Prostate gland (tissue), 2 donors: ENCODE measurements at regions not wholly inside any gene's neighbourhood (a gene's known extent, or its start where the extent isn't known, plus 50 kb on each side); places are given as distances from the start of the nearest gene placed in this dataset.
"Not testable (repeated sequence)": the region's sequence is repeated elsewhere in the genome, so short reads cannot be mapped to it uniquely, and the experiment has no call there.

Experiments used
- DNase-seq: peaks from one replicate; pipeline ENCODE4 v3.0.0-alpha.2; 2019; ENCODE audit warnings: low spot score
- H3K27ac ChIP-seq, 2 donors: fragments of 200-600 bp; sonication (generic); 2 replicates each; pipeline ENCODE4 v1.5.1; 2017 to 2019
- H3K27me3 ChIP-seq: fragments of 200-600 bp; sonication (generic); replicated peaks from 2 replicates; pipeline ENCODE4 v1.5.1; 2019; ENCODE audit not compliant: insufficient read depth
- H3K36me3 ChIP-seq, 2 donors: fragments of 200-600 bp; sonication (generic); 1 replicate in 1 of 2; 2 replicates in 1 of 2; pipeline versions ENCODE4 v1.5.1 to v1.8.1; 2017 to 2019
- H3K4me1 ChIP-seq: fragments of 200-600 bp; sonication (generic); replicated peaks from 2 replicates; pipeline ENCODE4 v1.5.1; 2019
- H3K4me3 ChIP-seq, 2 donors: fragments of 200-600 bp; sonication (generic); 2 replicates each; pipeline ENCODE4 v1.5.1; 2017 to 2019
- H3K9me3 ChIP-seq: fragments of 200-600 bp; sonication (generic); 2 replicates; pipeline ENCODE4 v1.5.1; 2017
- POLR2A ChIP-seq: fragments of 450-650 bp; IDR thresholded peaks from one replicate; pipeline ENCODE4 v1.6.1; 2016; ENCODE audit warnings: antibody characterized with exemption, mild to moderate bottlenecking
- POLR2AphosphoS5 ChIP-seq: sonication (generic); formaldehyde crosslinking; IDR thresholded peaks from one replicate; pipeline ENCODE4 v1.6.1; 2017; ENCODE audit warnings: antibody characterized with exemption
- WGBS: methylation state at CpG from one replicate; pipeline ENCODE4 v1.1.5; 2018; 5-methylcytosine and 5-hydroxymethylcytosine counted together
- intact Hi-C: fragments of 100-400 bp; cut with DNase I; formaldehyde crosslinking; loops from one replicate; pipeline ENCODE4 v1.14.2; 2022
- TF ChIP-seq, protein P1 (sequence below), 4 experiments: fragments of 200-600 bp in 2 of 4; fragments of 450-650 bp in 2 of 4; sonication (generic) in 2 of 4; IDR thresholded peaks; 1 replicate in 3 of 4; 2 replicates in 1 of 4; pipeline ENCODE4 v1.5.1; 2016 to 2019; ENCODE audit warnings: antibody characterized with exemption in 4 of 4, mild to moderate bottlenecking in 2 of 4, moderate library complexity in 2 of 4

- WGBS = 68% methylated on average over 4 of the region's 4 CpGs
- H3K36me3 ChIP-seq, H3K4me1 ChIP-seq, H3K4me3 ChIP-seq, DNase-seq, H3K27me3 ChIP-seq, H3K9me3 ChIP-seq, intact Hi-C loops, H3K27ac ChIP-seq: not testable (repeated sequence)
Observed at GRCh38 chr5:40107786-40108185, 571.9 kb upstream of the PTGER4 start.

DNA sequence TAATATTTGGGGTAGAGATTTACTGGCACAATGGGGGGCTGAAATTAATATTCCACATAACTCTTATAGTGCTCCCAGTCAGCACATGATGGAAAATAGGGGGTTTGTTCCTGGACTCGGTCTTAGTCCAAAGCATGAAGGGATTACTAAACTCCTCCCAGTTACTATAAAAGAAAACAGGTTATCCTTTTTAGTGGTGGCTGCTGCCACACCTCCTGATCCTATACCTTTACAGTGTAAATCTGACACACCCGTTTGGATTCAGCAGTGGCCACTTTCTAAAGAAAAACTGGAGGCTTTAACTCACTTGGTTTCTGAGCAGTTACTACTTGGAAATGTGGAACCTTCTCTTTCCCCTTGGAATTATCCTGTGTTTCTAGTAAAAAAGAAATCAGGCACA is 572.9 kb upstream of the PTGER4 start:
- TF ChIP-seq, protein P1, sequence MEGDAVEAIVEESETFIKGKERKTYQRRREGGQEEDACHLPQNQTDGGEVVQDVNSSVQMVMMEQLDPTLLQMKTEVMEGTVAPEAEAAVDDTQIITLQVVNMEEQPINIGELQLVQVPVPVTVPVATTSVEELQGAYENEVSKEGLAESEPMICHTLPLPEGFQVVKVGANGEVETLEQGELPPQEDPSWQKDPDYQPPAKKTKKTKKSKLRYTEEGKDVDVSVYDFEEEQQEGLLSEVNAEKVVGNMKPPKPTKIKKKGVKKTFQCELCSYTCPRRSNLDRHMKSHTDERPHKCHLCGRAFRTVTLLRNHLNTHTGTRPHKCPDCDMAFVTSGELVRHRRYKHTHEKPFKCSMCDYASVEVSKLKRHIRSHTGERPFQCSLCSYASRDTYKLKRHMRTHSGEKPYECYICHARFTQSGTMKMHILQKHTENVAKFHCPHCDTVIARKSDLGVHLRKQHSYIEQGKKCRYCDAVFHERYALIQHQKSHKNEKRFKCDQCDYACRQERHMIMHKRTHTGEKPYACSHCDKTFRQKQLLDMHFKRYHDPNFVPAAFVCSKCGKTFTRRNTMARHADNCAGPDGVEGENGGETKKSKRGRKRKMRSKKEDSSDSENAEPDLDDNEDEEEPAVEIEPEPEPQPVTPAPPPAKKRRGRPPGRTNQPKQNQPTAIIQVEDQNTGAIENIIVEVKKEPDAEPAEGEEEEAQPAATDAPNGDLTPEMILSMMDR (IDR thresholded peaks at IDR 0.05) = no peak
- TF ChIP-seq POLR2A (no peak), POLR2AphosphoS5 (no peak)
- H3K27me3 ChIP-seq = no peaks in the 10 kb centered on the region
- no peak for DNase-seq
- no peaks in the 10 kb centered on the region for H3K36me3 ChIP-seq
- 38% methylated on average over 2 of the region's 2 CpGs for WGBS
- no peak overlapping the region for H3K27ac ChIP-seq
- no peaks in the 10 kb centered on the region for H3K4me1 ChIP-seq
- intact Hi-C loops = no loop called here
- no peaks in the 10 kb centered on the region for H3K9me3 ChIP-seq
- H3K4me3 ChIP-seq = no peak overlapping the region

DNA sequence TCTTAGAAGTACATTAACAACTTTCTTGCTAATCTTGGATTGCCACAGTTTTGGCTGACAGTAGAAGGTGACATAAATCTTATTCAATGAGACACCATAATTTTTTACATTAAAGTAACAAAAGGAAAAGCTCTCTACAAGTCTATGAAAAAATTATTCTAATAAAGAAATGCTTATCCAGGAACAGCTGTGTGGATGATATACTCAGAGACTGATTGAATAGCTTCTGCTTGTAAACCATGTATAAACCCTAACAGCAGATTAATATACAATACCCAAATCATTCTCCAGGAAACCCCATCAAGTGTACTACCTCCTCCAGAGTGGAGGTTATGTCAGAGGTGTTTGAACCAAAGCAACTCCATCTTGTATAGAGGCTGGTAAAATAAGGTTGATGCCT is 581.4 kb upstream of the PTGER4 start:
- intact Hi-C loops = no loop called here

DNA sequence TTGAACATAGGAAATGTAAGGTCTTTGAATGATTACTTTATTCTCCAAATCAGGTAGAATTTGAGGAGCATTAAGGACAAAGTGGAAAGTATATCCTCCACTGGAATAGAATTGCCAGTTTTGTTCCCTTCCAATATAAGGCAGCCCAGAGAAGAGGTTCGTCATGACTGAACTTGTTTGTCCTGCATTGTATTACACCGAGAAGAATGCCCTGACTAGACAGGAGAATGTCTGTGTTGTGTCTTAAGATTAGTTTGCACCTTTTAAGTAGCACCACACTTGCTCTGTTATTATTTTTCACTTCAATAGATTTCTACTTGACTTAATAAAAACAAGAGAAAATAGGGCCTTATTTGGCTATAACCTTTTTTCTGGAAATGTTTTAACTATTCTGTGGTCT is 586.2 kb upstream of the PTGER4 start:
- Histone ChIP-seq H3K4me1 (no peaks in the 10 kb centered on the region), H3K27ac (no peak overlapping the region), H3K9me3 (no peaks in the 10 kb centered on the region), H3K4me3 (no peak overlapping the region), H3K27me3 (no peaks in the 10 kb centered on the region), H3K36me3 (no peaks in the 10 kb centered on the region)
- DNase-seq = no peak
- 45% methylated on average over 2 of the region's 2 CpGs for WGBS
- TF ChIP-seq, protein P1 (IDR thresholded peaks at IDR 0.05) = no peak
- TF ChIP-seq POLR2AphosphoS5 = no peak
- TF ChIP-seq POLR2A = no peak
- intact Hi-C loops = no loop called here

More for the DNA sequence above, 581.4 kb upstream of the PTGER4 start:
- no peaks in the 10 kb centered on the region for H3K9me3 ChIP-seq
- no peak overlapping the region for H3K27ac ChIP-seq
- H3K27me3 ChIP-seq = no peaks in the 10 kb centered on the region
- TF ChIP-seq POLR2A = no peak
- TF ChIP-seq, protein P1 (IDR thresholded peaks at IDR 0.05) = no peak
- TF ChIP-seq POLR2AphosphoS5 = no peak
- DNase-seq = no peak
- H3K4me3 ChIP-seq = no peak overlapping the region
- no peaks in the 10 kb centered on the region for H3K4me1 ChIP-seq
- no peaks in the 10 kb centered on the region for H3K36me3 ChIP-seq

- Histone ChIP-seq H3K4me3 (no peak overlapping the region), H3K27me3 (no peaks in the 10 kb centered on the region), H3K4me1 (no peaks in the 10 kb centered on the region), H3K27ac (no peak overlapping the region), H3K36me3 (no peaks in the 10 kb centered on the region), H3K9me3 (no peaks in the 10 kb centered on the region)
- DNase-seq = no peak
- intact Hi-C loops = no loop called here
- TF ChIP-seq POLR2AphosphoS5 (no peak), POLR2A (no peak)
- TF ChIP-seq, protein P1 (IDR thresholded peaks at IDR 0.05) = no peak
Observed at GRCh38 chr5:40089269-40089668, 590.4 kb upstream of the PTGER4 start.

DNA sequence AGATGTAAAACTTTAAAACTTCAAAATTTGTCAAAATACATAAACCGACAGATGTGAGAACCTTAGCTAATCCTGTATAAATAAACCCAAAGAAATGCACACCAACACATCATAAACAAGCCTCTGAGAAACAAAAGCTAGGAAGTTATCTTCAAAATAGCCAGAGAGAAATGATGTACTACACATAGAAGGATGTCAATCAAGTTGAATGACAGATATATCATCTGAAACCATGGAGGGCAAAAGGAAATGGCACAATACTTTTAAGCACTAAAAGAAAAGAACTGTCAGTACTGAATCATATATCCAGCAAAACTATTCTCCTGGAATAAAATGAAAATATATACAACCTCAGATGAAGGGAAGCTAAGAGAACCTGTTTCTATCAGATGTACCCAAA is 595.1 kb upstream of the PTGER4 start:
- WGBS = 97% methylated on average over 1 of the region's 1 CpG
- no peak overlapping the region for H3K4me3 ChIP-seq
- no peak for DNase-seq

More for the DNA sequence above, 595.1 kb upstream of the PTGER4 start:
- Histone ChIP-seq H3K4me1 (no peaks in the 10 kb centered on the region), H3K36me3 (no peaks in the 10 kb centered on the region), H3K9me3 (no peaks in the 10 kb centered on the region), H3K27me3 (no peaks in the 10 kb centered on the region), H3K27ac (no peak overlapping the region)
- TF ChIP-seq, protein P1 (IDR thresholded peaks at IDR 0.05) = no peak
- TF ChIP-seq POLR2A (no peak), POLR2AphosphoS5 (no peak)
- intact Hi-C loops = no loop called here
